Pons (tissue), 1 donor: ENCODE measurements at regions not wholly inside any gene's neighbourhood (a gene's known extent, or its start where the extent isn't known, plus 50 kb on each side); places are given as distances from the start of the nearest gene placed in this dataset.
A peak's percentile ranks its signal among the peaks of the same experiment; 100 is the strongest.
"Not testable (repeated sequence)": the region's sequence is repeated elsewhere in the genome, so short reads cannot be mapped to it uniquely, and the experiment has no call there.

ENCODE experiments used
- DNase-seq: peaks from one replicate; pipeline ENCODE4 v3.0.0-alpha.2; 2016; ENCODE audit warnings: low spot score

- DNase-seq, result no peak
These were observed 51.4 kb downstream of the SLC41A2 start for GRCh38 chr12:104906695-104907094.

- DNase-seq, result not testable (repeated sequence)
These were observed 52.6 kb downstream of the SLC41A2 start for GRCh38 chr12:104905446-104905845.

- DNase-seq, result no peak
These were observed 54.3 kb downstream of the SLC41A2 start for GRCh38 chr12:104903648-104904423.

GRCh38 chr12:104902125-104902524 is 56.0 kb downstream of the SLC41A2 start:
- DNase-seq, result no peak

- no peak for DNase-seq
These were observed 61.4 kb downstream of the SLC41A2 start for GRCh38 chr12:104896710-104897109.

GRCh38 chr12:104896146-104896545 is 61.9 kb downstream of the SLC41A2 start:
- DNase-seq, result no peak

GRCh38 chr12:104895415-104895814 is 62.7 kb downstream of the SLC41A2 start:
- DNase-seq, result no peak

- DNase-seq, result no peak
These were observed 67.5 kb downstream of the SLC41A2 start for GRCh38 chr12:104890476-104891096.

GRCh38 chr12:104889735-104890134 is 68.4 kb downstream of the SLC41A2 start:
- DNase-seq, result no peak

- no peak for DNase-seq
These were observed 69.2 kb downstream of the SLC41A2 start for GRCh38 chr12:104888892-104889291.

- DNase-seq, result no peak
These were observed 69.6 kb downstream of the SLC41A2 start for GRCh38 chr12:104888481-104888880.

GRCh38 chr12:104887452-104887851 is 70.6 kb downstream of the SLC41A2 start:
- no peak for DNase-seq

- DNase-seq, result no peak
These were observed 71.4 kb downstream of the SLC41A2 start for GRCh38 chr12:104886418-104887401.

- DNase-seq, result not testable (repeated sequence)
These were observed 79.2 kb downstream of the SLC41A2 start for GRCh38 chr12:104878858-104879257.

GRCh38 chr12:104877103-104877705 is 80.9 kb downstream of the SLC41A2 start:
- peak; percentile 52 for DNase-seq

GRCh38 chr12:104873374-104873773 is 84.7 kb downstream of the SLC41A2 start:
- DNase-seq, result no peak

GRCh38 chr12:104870797-104871196 is 87.3 kb downstream of the SLC41A2 start:
- no peak for DNase-seq

- DNase-seq, result no peak
These were observed 91.8 kb downstream of the SLC41A2 start for GRCh38 chr12:104866291-104866690.

GRCh38 chr12:104865080-104865479 is 93.0 kb downstream of the SLC41A2 start:
- DNase-seq, result peak; percentile 24

- DNase-seq, result no peak
These were observed 93.4 kb downstream of the SLC41A2 start for GRCh38 chr12:104864668-104865067.

GRCh38 chr12:104863296-104863948 is 94.7 kb downstream of the SLC41A2 start:
- no peak for DNase-seq
